ENCODE measurements at regions not wholly inside any gene's neighbourhood (a gene's known extent, or its start where the extent isn't known, plus 50 kb on each side); places are given as distances from the start of the nearest gene placed in this dataset.
"Not testable (repeated sequence)": the region's sequence is repeated elsewhere in the genome, so short reads cannot be mapped to it uniquely, and the experiment has no call there.

GRCh38 chr7:148515237-148515636 is 75.3 kb upstream of the C7orf33 start:
- DNase-seq: no peak

- no peak for DNase-seq
Observed at GRCh38 chr7:148515728-148516695, 74.6 kb upstream of the C7orf33 start.

- DNase-seq: not testable (repeated sequence)
Observed at GRCh38 chr7:148519386-148519785, 71.2 kb upstream of the C7orf33 start.

GRCh38 chr7:148521271-148521670 is 69.3 kb upstream of the C7orf33 start:
- DNase-seq: no peak

GRCh38 chr7:148523550-148523949 is 67.0 kb upstream of the C7orf33 start:
- DNase-seq: no peak

- no peak for DNase-seq
Observed at GRCh38 chr7:148524479-148525224, 65.9 kb upstream of the C7orf33 start.

GRCh38 chr7:148527717-148528168 is 62.8 kb upstream of the C7orf33 start:
- peak; percentile 93 to 96 for DNase-seq

- peak; percentile 17 to 44 for DNase-seq
Observed at GRCh38 chr7:148535217-148535616, 55.3 kb upstream of the C7orf33 start.

- DNase-seq: no peak
Observed at GRCh38 chr7:148537435-148537834, 53.1 kb upstream of the C7orf33 start.

- DNase-seq: no peak
Observed at GRCh38 chr7:148540041-148540738, 50.4 kb upstream of the C7orf33 start.

All from NCI-H526 (cell line).